ENCODE measurements at regions not wholly inside any gene's neighbourhood (a gene's known extent, or its start where the extent isn't known, plus 50 kb on each side); places are given as distances from the start of the nearest gene placed in this dataset.

DNA sequence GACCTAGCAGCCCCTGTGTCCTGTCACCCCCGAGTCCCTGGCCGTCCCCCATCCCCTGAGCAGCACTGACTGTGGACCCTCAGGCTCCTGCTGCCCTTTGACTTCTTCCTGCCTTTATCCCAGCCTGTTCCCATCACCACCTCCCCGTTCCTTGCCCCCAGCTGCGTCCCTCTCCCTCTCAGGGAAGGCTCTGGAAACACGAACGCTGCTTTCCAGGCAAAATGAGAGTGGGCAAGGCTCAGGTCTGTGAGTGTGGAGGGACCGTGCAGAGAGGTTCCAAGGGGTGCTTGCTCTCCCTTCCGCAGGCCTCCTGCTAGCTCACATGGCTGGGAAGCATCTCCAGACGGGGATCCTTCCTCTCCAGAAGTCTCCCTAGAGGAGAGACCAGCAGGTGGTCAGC, 501.8 kb upstream of the SALL3 start:
- Histone ChIP-seq H3K4me1 (ENCODE audit: control insufficient read depth, extremely low read depth, insufficient read depth, low read length) (no peaks in the 10 kb centered on the region), H2AFZ (ENCODE audit: low read length) (no peak overlapping the region), H3K4me3 (replicated peaks in 1 of 4; ENCODE audit: control extremely low read depth in 1 of 4, insufficient read depth in 1 of 4, low read depth in 3 of 4, low read length in 4 of 4) (no peak overlapping the region), H3K4me2 (ENCODE audit: extremely low read depth, insufficient read depth, low read length) (no peak overlapping the region), H3K27me3 (ENCODE audit: control insufficient read depth, insufficient read depth, low read length) (no peaks in the 10 kb centered on the region), H3K9ac (ENCODE audit: insufficient read depth, low read length) (no peak overlapping the region), H3K27ac (ENCODE audit: insufficient read depth, low read length) (no peak overlapping the region), H3K36me3 (ENCODE audit: control insufficient read depth, insufficient read depth, low read length) (no peaks in the 10 kb centered on the region), H3K9me3 (ENCODE audit: control insufficient read depth, insufficient read depth, low read depth, low read length) (no peaks in the 10 kb centered on the region), H4K20me1 (ENCODE audit: control insufficient read depth, extremely low read depth, insufficient read depth, low read length) (no peaks in the 10 kb centered on the region), H3K79me2 (ENCODE audit: control insufficient read depth, insufficient read depth, low read length) (no peaks in the 10 kb centered on the region)
- TF ChIP-seq, protein P1, sequence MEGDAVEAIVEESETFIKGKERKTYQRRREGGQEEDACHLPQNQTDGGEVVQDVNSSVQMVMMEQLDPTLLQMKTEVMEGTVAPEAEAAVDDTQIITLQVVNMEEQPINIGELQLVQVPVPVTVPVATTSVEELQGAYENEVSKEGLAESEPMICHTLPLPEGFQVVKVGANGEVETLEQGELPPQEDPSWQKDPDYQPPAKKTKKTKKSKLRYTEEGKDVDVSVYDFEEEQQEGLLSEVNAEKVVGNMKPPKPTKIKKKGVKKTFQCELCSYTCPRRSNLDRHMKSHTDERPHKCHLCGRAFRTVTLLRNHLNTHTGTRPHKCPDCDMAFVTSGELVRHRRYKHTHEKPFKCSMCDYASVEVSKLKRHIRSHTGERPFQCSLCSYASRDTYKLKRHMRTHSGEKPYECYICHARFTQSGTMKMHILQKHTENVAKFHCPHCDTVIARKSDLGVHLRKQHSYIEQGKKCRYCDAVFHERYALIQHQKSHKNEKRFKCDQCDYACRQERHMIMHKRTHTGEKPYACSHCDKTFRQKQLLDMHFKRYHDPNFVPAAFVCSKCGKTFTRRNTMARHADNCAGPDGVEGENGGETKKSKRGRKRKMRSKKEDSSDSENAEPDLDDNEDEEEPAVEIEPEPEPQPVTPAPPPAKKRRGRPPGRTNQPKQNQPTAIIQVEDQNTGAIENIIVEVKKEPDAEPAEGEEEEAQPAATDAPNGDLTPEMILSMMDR (conservative IDR thresholded peaks at IDR 0.05 in 1 of 2, IDR thresholded peaks at IDR 0.05 in 1 of 2; ENCODE audit: low read depth in 1 of 2, low read length in 2 of 2) = no peak
- TF ChIP-seq EZH2 (IDR thresholded peaks at IDR 0.05; ENCODE audit: low read length, missing control alignments) = no peak
- DNase-seq (ENCODE audit: low read depth in 2 of 2) = no peak

DNA sequence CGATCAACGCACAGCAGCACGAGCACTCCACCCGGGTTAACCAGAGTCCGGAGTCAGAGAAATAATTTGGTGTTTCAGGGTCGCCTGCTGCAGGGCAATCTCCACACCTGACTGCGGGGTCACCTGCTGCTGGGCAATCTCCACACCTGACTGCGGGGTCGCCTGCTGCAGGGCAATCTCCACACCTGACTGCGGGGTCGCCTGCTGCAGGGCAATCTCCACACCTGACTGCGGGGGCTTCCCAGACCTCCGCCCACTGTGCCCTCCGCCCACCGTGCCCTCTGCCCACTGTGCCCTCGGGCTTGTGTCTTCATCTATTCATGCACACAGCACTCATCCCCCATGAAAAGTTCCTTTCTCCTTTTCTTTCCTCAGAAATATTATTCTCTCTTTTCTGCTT, 500.2 kb upstream of the SALL3 start:
- H3K4me3 ChIP-seq (replicated peaks in 1 of 4; ENCODE audit: control extremely low read depth in 1 of 4, insufficient read depth in 1 of 4, low read depth in 3 of 4, low read length in 4 of 4) = no peak overlapping the region
- no peak overlapping the region for H3K9ac ChIP-seq (ENCODE audit: insufficient read depth, low read length)
- no peaks in the 10 kb centered on the region for H3K27me3 ChIP-seq (ENCODE audit: control insufficient read depth, insufficient read depth, low read length)
- no peaks in the 10 kb centered on the region for H4K20me1 ChIP-seq (ENCODE audit: control insufficient read depth, extremely low read depth, insufficient read depth, low read length)
- no peak overlapping the region for H3K4me2 ChIP-seq (ENCODE audit: extremely low read depth, insufficient read depth, low read length)
- no peak overlapping the region for H2AFZ ChIP-seq (ENCODE audit: low read length)
- no peaks in the 10 kb centered on the region for H3K4me1 ChIP-seq (ENCODE audit: control insufficient read depth, extremely low read depth, insufficient read depth, low read length)
- H3K36me3 ChIP-seq (ENCODE audit: control insufficient read depth, insufficient read depth, low read length) = no peaks in the 10 kb centered on the region
- H3K9me3 ChIP-seq (ENCODE audit: control insufficient read depth, insufficient read depth, low read depth, low read length) = no peaks in the 10 kb centered on the region
- H3K79me2 ChIP-seq (ENCODE audit: control insufficient read depth, insufficient read depth, low read length) = no peaks in the 10 kb centered on the region
- no peak for DNase-seq (ENCODE audit: low read depth in 2 of 2)
- no peak for TF ChIP-seq EZH2 (IDR thresholded peaks at IDR 0.05; ENCODE audit: low read length, missing control alignments)
- TF ChIP-seq, protein P1 (conservative IDR thresholded peaks at IDR 0.05 in 1 of 2, IDR thresholded peaks at IDR 0.05 in 1 of 2; ENCODE audit: low read depth in 1 of 2, low read length in 2 of 2) = no peak
- no peak overlapping the region for H3K27ac ChIP-seq (ENCODE audit: insufficient read depth, low read length)

DNA sequence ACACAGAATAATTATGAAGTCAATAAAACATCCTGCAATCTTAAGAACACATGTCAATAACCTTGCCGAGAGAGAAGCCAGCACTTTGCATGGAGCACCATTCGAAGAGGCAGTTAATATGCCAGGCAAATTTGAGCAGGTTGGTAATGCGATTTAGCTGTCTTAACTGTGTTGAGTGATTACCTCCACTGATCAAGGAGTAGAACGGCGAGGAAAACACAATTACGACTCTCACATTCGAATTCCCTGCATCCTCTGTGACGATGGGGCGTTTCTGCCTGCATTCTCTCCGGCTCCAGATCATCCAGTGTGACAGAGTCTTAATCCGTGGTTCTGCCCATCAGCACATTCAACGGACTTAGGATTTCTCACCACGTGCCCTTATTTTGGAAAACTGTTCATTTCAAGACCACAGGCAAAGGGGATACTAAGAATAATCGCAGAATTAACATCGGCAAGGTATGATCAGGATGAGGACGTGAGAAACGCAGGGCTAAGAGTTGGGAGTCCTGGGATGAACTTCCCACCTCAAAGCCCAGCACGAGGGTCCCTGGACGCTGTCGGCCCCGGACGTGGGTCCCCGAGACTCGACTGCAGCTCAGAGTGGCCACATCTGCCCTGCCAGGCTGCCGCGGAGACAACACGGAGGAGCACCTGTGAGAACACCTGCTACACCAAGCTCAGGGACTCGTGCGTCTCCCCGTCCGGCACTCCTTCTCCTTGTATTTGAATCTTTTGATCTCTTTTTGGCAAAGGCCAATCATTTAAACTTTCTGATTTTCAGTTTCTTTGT, 499.2 kb upstream of the SALL3 start:
- Histone ChIP-seq H3K27ac (ENCODE audit: insufficient read depth, low read length) (no peak overlapping the region), H3K79me2 (ENCODE audit: control insufficient read depth, insufficient read depth, low read length) (no peaks in the 10 kb centered on the region), H3K9me3 (ENCODE audit: control insufficient read depth, insufficient read depth, low read depth, low read length) (no peaks in the 10 kb centered on the region), H3K4me3 (replicated peaks in 1 of 4; ENCODE audit: control extremely low read depth in 1 of 4, insufficient read depth in 1 of 4, low read depth in 3 of 4, low read length in 4 of 4) (no peak overlapping the region), H3K4me2 (ENCODE audit: extremely low read depth, insufficient read depth, low read length) (no peak overlapping the region), H2AFZ (ENCODE audit: low read length) (no peak overlapping the region), H4K20me1 (ENCODE audit: control insufficient read depth, extremely low read depth, insufficient read depth, low read length) (no peaks in the 10 kb centered on the region), H3K36me3 (ENCODE audit: control insufficient read depth, insufficient read depth, low read length) (no peaks in the 10 kb centered on the region), H3K27me3 (ENCODE audit: control insufficient read depth, insufficient read depth, low read length) (no peaks in the 10 kb centered on the region), H3K9ac (ENCODE audit: insufficient read depth, low read length) (no peak overlapping the region), H3K4me1 (ENCODE audit: control insufficient read depth, extremely low read depth, insufficient read depth, low read length) (no peaks in the 10 kb centered on the region)
- TF ChIP-seq, protein P1 (conservative IDR thresholded peaks at IDR 0.05 in 1 of 2, IDR thresholded peaks at IDR 0.05 in 1 of 2; ENCODE audit: low read depth in 1 of 2, low read length in 2 of 2) = no peak
- no peak for TF ChIP-seq EZH2 (IDR thresholded peaks at IDR 0.05; ENCODE audit: low read length, missing control alignments)
- DNase-seq (ENCODE audit: low read depth in 2 of 2) = no peak

Measured in fibroblast of lung (primary cell).